Subcutaneous abdominal adipose tissue (tissue), 5 donors: ENCODE measurements at regions not wholly inside any gene's neighbourhood (a gene's known extent, or its start where the extent isn't known, plus 50 kb on each side); places are given as distances from the start of the nearest gene placed in this dataset.

Experiments
- H3K27ac ChIP-seq: one replicate; pipeline ENCODE4 v1.7.0; 2013; ENCODE audit warnings: low read depth, mild to moderate bottlenecking, inconsistent platforms, low read length, moderate library complexity
- H3K27me3 ChIP-seq, 5 donors: one replicate each; pipeline ENCODE4 v1.7.0; 2013; ENCODE audit warnings: low read length in 5 of 5, inconsistent platforms in 1 of 5; ENCODE audit not compliant: control insufficient read depth in 5 of 5, insufficient read depth in 4 of 5
- H3K36me3 ChIP-seq, 5 donors: one replicate each; pipeline ENCODE4 v1.7.0; 2013; ENCODE audit warnings: low read length in 5 of 5; ENCODE audit not compliant: control insufficient read depth in 5 of 5, insufficient read depth in 5 of 5
- H3K4me1 ChIP-seq, 5 donors: one replicate each; pipeline ENCODE4 v1.7.0; 2013; ENCODE audit warnings: low read length in 5 of 5, mild to moderate bottlenecking in 3 of 5, moderate library complexity in 1 of 5; ENCODE audit not compliant: control insufficient read depth in 5 of 5, insufficient read depth in 5 of 5
- H3K4me3 ChIP-seq, 5 donors: one replicate each; pipeline ENCODE4 v1.7.0; 2013; ENCODE audit warnings: low read length in 5 of 5, low read depth in 1 of 5
- H3K9ac ChIP-seq, 5 donors: one replicate each; pipeline ENCODE4 v1.7.0; 2013; ENCODE audit warnings: low read length in 5 of 5, mild to moderate bottlenecking in 4 of 5, moderate library complexity in 3 of 5
- H3K9me3 ChIP-seq, 5 donors: one replicate each; pipeline ENCODE4 v1.7.0; 2013; ENCODE audit warnings: low read length in 5 of 5; ENCODE audit not compliant: control insufficient read depth in 5 of 5
- donor health status: healthy.
- donor health status: healthy.
- donor health status: healthy.
- donor health status: healthy.
- donor health status: healthy.

GRCh38 chr3:106794442-106794841 lies 582.8 kb upstream of the CCDC54 start:
- H3K4me1 ChIP-seq = no peaks in the 10 kb centered on the region
- H3K4me3 ChIP-seq = no peak overlapping the region
- no peak overlapping the region for H3K9ac ChIP-seq
- H3K27me3 ChIP-seq = no peaks in the 10 kb centered on the region
- no peaks in the 10 kb centered on the region for H3K9me3 ChIP-seq
- H3K27ac ChIP-seq = no peak overlapping the region
- H3K36me3 ChIP-seq = no peaks in the 10 kb centered on the region

- no peaks in the 10 kb centered on the region for H3K36me3 ChIP-seq
- H3K4me3 ChIP-seq = no peak overlapping the region
- no peaks in the 10 kb centered on the region for H3K27me3 ChIP-seq
- H3K27ac ChIP-seq = no peak overlapping the region
- no peaks in the 10 kb centered on the region for H3K9me3 ChIP-seq
- H3K9ac ChIP-seq = no peak overlapping the region
- H3K4me1 ChIP-seq = no peaks in the 10 kb centered on the region
Measured at GRCh38 chr3:106795553-106795952, 581.7 kb upstream of the CCDC54 start.

- H3K27me3 ChIP-seq = no peaks in the 10 kb centered on the region
- H3K36me3 ChIP-seq = no peaks in the 10 kb centered on the region
- no peaks in the 10 kb centered on the region for H3K4me1 ChIP-seq
- no peak overlapping the region for H3K27ac ChIP-seq
- H3K9me3 ChIP-seq = no peaks in the 10 kb centered on the region
- H3K4me3 ChIP-seq = no peak overlapping the region
- H3K9ac ChIP-seq = no peak overlapping the region
Measured at GRCh38 chr3:106797461-106797860, 579.8 kb upstream of the CCDC54 start.

DNA sequence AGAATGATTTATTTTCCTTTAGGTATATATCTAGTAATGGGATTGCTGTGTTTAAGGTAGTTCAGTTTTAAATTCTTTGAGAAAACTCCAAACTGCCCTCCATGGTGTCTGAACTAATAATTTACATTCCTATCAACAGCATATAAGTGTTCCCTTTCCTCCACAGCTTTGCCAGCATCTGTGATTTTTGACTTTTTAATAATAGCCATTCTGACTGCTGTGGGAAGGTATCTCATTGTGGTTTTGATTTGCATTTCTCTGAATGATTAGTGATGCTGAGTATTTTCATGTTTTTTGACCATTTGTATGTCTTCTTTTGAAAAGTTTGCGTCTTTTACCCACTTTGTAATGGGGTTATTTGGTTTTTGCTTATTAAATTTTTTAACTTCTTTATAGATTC lies 571.6 kb upstream of the CCDC54 start:
- no peak overlapping the region for H3K9ac ChIP-seq
- peaks cover 0 to 7% (median 3%) of the 10 kb centered on the region in 5 donors for H3K4me1 ChIP-seq
- no peaks in the 10 kb centered on the region for H3K27me3 ChIP-seq
- no peaks in the 10 kb centered on the region for H3K9me3 ChIP-seq
- no peak overlapping the region for H3K27ac ChIP-seq
- H3K36me3 ChIP-seq = no peaks in the 10 kb centered on the region
- no peak overlapping the region for H3K4me3 ChIP-seq

DNA sequence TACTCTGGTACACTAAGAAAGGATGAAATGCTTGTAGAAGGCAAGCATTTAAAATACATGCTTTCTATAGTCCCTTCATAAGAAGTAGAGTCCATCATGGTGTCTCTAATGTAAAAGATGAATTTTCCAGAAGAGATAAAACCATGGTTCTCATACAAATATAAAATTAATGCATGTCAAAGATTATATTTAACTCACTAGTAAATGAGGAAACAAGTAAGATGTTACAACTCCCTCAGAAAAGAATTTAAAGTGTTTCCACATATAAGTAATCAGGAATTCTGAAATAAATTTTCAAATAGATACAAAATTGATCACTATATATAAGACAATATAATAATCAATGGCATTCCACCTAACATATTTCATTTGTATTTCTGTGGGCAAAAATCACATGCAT lies 570.3 kb upstream of the CCDC54 start:
- no peak overlapping the region for H3K9ac ChIP-seq

GRCh38 chr3:106809041-106809440 lies 568.2 kb upstream of the CCDC54 start:
- Histone ChIP-seq H3K4me3 (no peak overlapping the region), H3K27me3 (no peaks in the 10 kb centered on the region), H3K9me3 (no peaks in the 10 kb centered on the region), H3K4me1 (peaks cover 0 to 16% (median 11%) of the 10 kb centered on the region in 5 donors), H3K27ac (no peak overlapping the region), H3K9ac (no peak overlapping the region), H3K36me3 (no peaks in the 10 kb centered on the region)

More for the DNA sequence above, 570.3 kb upstream of the CCDC54 start:
- Histone ChIP-seq H3K27me3 (no peaks in the 10 kb centered on the region), H3K36me3 (no peaks in the 10 kb centered on the region), H3K4me3 (no peak overlapping the region), H3K27ac (no peak overlapping the region), H3K9me3 (no peaks in the 10 kb centered on the region), H3K4me1 (peaks cover 0 to 8% (median 3%) of the 10 kb centered on the region in 5 donors)

- H3K4me1 ChIP-seq = peaks cover 2 to 23% (median 17%) of the 10 kb centered on the region in 5 donors
- H3K4me3 ChIP-seq = no peak overlapping the region
- no peaks in the 10 kb centered on the region for H3K27me3 ChIP-seq
- no peak overlapping the region for H3K27ac ChIP-seq
- no peak overlapping the region for H3K9ac ChIP-seq
- no peaks in the 10 kb centered on the region for H3K9me3 ChIP-seq
- H3K36me3 ChIP-seq = no peaks in the 10 kb centered on the region
Measured at GRCh38 chr3:106809623-106810299, 567.5 kb upstream of the CCDC54 start.

DNA sequence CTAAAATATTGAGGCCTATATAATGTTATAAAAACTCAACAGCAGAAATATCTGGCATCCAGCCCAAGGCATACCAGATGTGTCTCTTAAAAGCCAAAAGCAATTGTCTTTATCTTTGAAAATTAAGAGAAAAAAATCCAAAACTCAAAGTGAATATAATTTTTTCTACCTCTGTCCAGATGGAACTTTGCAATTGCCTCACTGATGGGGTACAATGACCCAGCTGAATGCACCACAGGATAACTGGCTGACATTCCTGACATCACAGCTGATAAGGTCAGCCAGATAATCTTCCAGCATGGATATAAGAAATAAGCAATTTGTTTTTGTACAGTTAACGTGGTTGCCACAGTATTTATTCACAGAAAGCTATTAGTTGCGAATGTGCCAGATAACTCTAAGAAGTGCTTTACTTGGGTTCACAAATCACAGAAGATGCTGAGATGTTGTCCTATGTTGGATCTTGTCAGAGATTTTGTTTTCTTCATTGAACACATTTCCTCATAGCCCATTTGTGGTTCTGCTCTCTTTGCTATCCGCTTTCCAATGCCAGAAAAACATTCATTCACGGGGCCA lies 566.9 kb upstream of the CCDC54 start:
- Histone ChIP-seq H3K36me3 (no peaks in the 10 kb centered on the region), H3K9me3 (no peaks in the 10 kb centered on the region), H3K27me3 (no peaks in the 10 kb centered on the region), H3K27ac (no peak overlapping the region), H3K4me3 (no peak overlapping the region), H3K4me1 (peaks cover 2 to 25% (median 17%) of the 10 kb centered on the region in 5 donors), H3K9ac (no peak overlapping the region)

- Histone ChIP-seq H3K36me3 (no peaks in the 10 kb centered on the region), H3K9ac (no peak overlapping the region), H3K27ac (no peak overlapping the region), H3K4me3 (no peak overlapping the region), H3K27me3 (no peaks in the 10 kb centered on the region), H3K9me3 (no peaks in the 10 kb centered on the region), H3K4me1 (peaks cover 2 to 25% (median 17%) of the 10 kb centered on the region in 5 donors)
Measured at GRCh38 chr3:106811376-106811775, 565.9 kb upstream of the CCDC54 start.

- H3K27me3 ChIP-seq = no peaks in the 10 kb centered on the region
- H3K9me3 ChIP-seq = no peaks in the 10 kb centered on the region
- H3K9ac ChIP-seq = no peak overlapping the region
- H3K36me3 ChIP-seq = no peaks in the 10 kb centered on the region
- H3K27ac ChIP-seq = peak overlapping the region; percentile 26
- peak overlapping the region in 3 of 5 donors; percentile 16 to 51 (median 33) for H3K4me3 ChIP-seq
- H3K4me1 ChIP-seq = peaks cover 2 to 25% (median 17%) of the 10 kb centered on the region in 5 donors
Measured at GRCh38 chr3:106813742-106814141, 563.5 kb upstream of the CCDC54 start.
